Esophagus squamous epithelium (tissue), 5 donors: ENCODE measurements at regions not wholly inside any gene's neighbourhood (a gene's known extent, or its start where the extent isn't known, plus 50 kb on each side); places are given as distances from the start of the nearest gene placed in this dataset.

Experiments
- DNase-seq: peaks from one replicate; lab custom pipeline; 2025; lab: John Stamatoyannopoulos, UW
- H3K27ac ChIP-seq, 4 donors: fragments of 200-600 bp; sonication (generic); one replicate each; pipeline ENCODE4 v1.5.1; 2016 to 2019; ENCODE audit warnings: mild to moderate bottlenecking in 1 of 4
- H3K27me3 ChIP-seq, 4 donors: fragments of 200-600 bp; sonication (generic); 1 replicate in 3 of 4; 2 replicates in 1 of 4; pipeline versions ENCODE4 v1.5.1 to v1.6.0; 2017 to 2021; ENCODE audit warnings: antibody characterized with exemption in 1 of 4
- H3K36me3 ChIP-seq, 3 donors: fragments of 200-600 bp; sonication (generic); one replicate each; pipeline ENCODE4 v1.5.1; 2016 to 2019
- H3K4me1 ChIP-seq, 3 donors: fragments of 200-600 bp; sonication (generic); one replicate each; pipeline ENCODE4 v1.5.1; 2017 to 2019
- H3K4me3 ChIP-seq, 4 donors: fragments of 200-600 bp; sonication (generic); 1 replicate in 3 of 4; 2 replicates in 1 of 4; pipeline ENCODE4 v1.5.1; 2016 to 2019; ENCODE audit warnings: mild to moderate bottlenecking in 2 of 4, moderate library complexity in 1 of 4
- H3K9me3 ChIP-seq, 3 donors: fragments of 200-600 bp; sonication (generic); one replicate each; pipeline ENCODE4 v1.5.1; 2016 to 2019
- CTCF ChIP-seq, 6 experiments: fragments of 450-650 bp in 4 of 6; fragments of 200-600 bp in 2 of 6; sonication (generic) in 2 of 6; IDR thresholded peaks; one replicate each; pipeline ENCODE4 v1.5.1; 2016 to 2019; ENCODE audit warnings: antibody characterized with exemption in 6 of 6, mild to moderate bottlenecking in 4 of 6, moderate library complexity in 4 of 6
- POLR2A ChIP-seq, 4 donors: fragments of 450-650 bp; IDR thresholded peaks; one replicate each; pipeline ENCODE4 v1.6.1; 2017; ENCODE audit warnings: antibody characterized with exemption in 4 of 4, mild to moderate bottlenecking in 4 of 4, moderate library complexity in 3 of 4
- WGBS, 2 donors: methylation state at CpG; one replicate each; pipeline ENCODE4 v1.1.5; 2018; 5-methylcytosine and 5-hydroxymethylcytosine counted together
- intact Hi-C: fragments of 100-400 bp; cut with DNase I; formaldehyde crosslinking; loops from one replicate; pipeline ENCODE4 v1.15.0; 2022
- donor health status: DM: yes; HTN: yes; CAD: no.

- TF ChIP-seq CTCF (IDR thresholded peaks at IDR 0.05) (no peak), POLR2A (IDR thresholded peaks at IDR 0.05) (no peak)
- DNase-seq, result no peak
- Histone ChIP-seq H3K4me3 (no peak overlapping the region), H3K9me3 (peaks cover 0 to 24% (median 0%) of the 10 kb centered on the region in 3 donors), H3K36me3 (no peaks in the 10 kb centered on the region), H3K27ac (no peak overlapping the region), H3K4me1 (no peaks in the 10 kb centered on the region), H3K27me3 (no peaks in the 10 kb centered on the region)
- intact Hi-C loops, result no loop called here
- 48 to 63% methylated on average over 2 to 3 of the region's 3 CpGs for WGBS, 2 donors
Observed at GRCh38 chr22:34015642-34016041, 95.4 kb upstream of the LARGE1 start.

GRCh38 chr22:34017205-34017604 lies 96.9 kb upstream of the LARGE1 start:
- H3K4me1 ChIP-seq, result no peaks in the 10 kb centered on the region
- TF ChIP-seq CTCF (IDR thresholded peaks at IDR 0.05) (no peak), POLR2A (IDR thresholded peaks at IDR 0.05) (no peak)
- H3K27me3 ChIP-seq, result no peaks in the 10 kb centered on the region
- 40 to 46% methylated on average over 4 of the region's 4 CpGs for WGBS, 2 donors
- no peak overlapping the region for H3K27ac ChIP-seq
- peaks cover 0 to 24% (median 0%) of the 10 kb centered on the region in 3 donors for H3K9me3 ChIP-seq
- intact Hi-C loops, result no loop called here
- H3K4me3 ChIP-seq, result no peak overlapping the region
- no peaks in the 10 kb centered on the region for H3K36me3 ChIP-seq
- DNase-seq, result no peak

- H3K36me3 ChIP-seq, result no peaks in the 10 kb centered on the region
- no peaks in the 10 kb centered on the region for H3K4me1 ChIP-seq
- no peaks in the 10 kb centered on the region for H3K27me3 ChIP-seq
- TF ChIP-seq CTCF (IDR thresholded peaks at IDR 0.05) (no peak), POLR2A (IDR thresholded peaks at IDR 0.05) (no peak)
- intact Hi-C loops, result no loop called here
- 58 to 60% methylated on average over 8 of the region's 8 CpGs for WGBS, 2 donors
- H3K27ac ChIP-seq, result no peak overlapping the region
- no peak for DNase-seq
- peaks cover 0 to 17% (median 0%) of the 10 kb centered on the region in 3 donors for H3K9me3 ChIP-seq
- no peak overlapping the region for H3K4me3 ChIP-seq
Observed at GRCh38 chr22:34019190-34019845, 99.0 kb upstream of the LARGE1 start.

- H3K9me3 ChIP-seq, result no peaks in the 10 kb centered on the region
- 68 to 69% methylated on average over 1 of the region's 1 CpG for WGBS, 2 donors
- no peak overlapping the region for H3K27ac ChIP-seq
- no peak for DNase-seq
- no peak overlapping the region for H3K4me3 ChIP-seq
- intact Hi-C loops, result no loop called here
- no peaks in the 10 kb centered on the region for H3K4me1 ChIP-seq
- TF ChIP-seq POLR2A (IDR thresholded peaks at IDR 0.05) (no peak), CTCF (IDR thresholded peaks at IDR 0.05) (no peak)
- no peaks in the 10 kb centered on the region for H3K36me3 ChIP-seq
- H3K27me3 ChIP-seq, result peaks cover 0 to 6% (median 0%) of the 10 kb centered on the region in 4 donors
Observed at GRCh38 chr22:34035209-34035608, 114.9 kb upstream of the LARGE1 start.

- Histone ChIP-seq H3K4me3 (no peak overlapping the region), H3K36me3 (no peaks in the 10 kb centered on the region), H3K27me3 (peaks cover 0 to 6% (median 0%) of the 10 kb centered on the region in 4 donors), H3K4me1 (no peaks in the 10 kb centered on the region), H3K9me3 (no peaks in the 10 kb centered on the region), H3K27ac (no peak overlapping the region)
- DNase-seq, result no peak
- intact Hi-C loops, result no loop called here
- no peak for TF ChIP-seq POLR2A (IDR thresholded peaks at IDR 0.05)
- no peak for TF ChIP-seq CTCF (IDR thresholded peaks at IDR 0.05)
- 39 to 61% methylated on average over 2 of the region's 2 CpGs for WGBS, 2 donors
Observed at GRCh38 chr22:34036931-34037330, 116.7 kb upstream of the LARGE1 start.
